ENCODE measurements at regions not wholly inside any gene's neighbourhood (a gene's known extent, or its start where the extent isn't known, plus 50 kb on each side); places are given as distances from the start of the nearest gene placed in this dataset.

DNA sequence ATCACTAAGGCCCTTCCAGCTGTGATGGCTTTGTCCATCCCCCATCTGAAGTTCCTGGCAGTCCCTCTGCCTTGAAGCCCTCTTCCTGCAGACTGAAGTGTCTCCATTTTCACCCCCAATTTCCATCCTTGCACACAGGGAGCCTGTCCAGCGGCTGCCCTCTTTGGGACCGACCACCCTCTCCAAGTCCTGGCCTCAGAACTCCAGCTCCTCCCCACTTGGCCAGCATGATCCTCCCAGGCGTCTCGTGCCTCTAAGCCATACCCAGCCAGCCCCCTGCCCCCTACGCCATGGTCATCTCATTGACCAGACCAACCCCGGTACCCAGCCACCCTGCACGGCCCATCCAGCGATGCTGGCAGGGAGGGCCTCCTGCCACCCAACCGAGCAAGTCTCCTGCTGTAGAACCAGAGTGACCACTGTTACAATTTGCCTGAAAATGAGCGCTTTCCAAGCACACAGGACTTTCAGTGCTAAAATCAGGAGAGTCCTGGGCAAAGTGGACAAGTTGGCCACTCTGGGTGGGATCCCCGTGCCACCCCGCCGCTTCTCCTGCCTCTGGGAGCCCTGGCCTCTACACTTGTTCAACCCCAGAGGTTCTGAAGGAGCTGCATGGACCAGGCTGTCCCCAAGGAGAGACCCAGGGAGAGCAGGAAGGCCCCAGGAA is 362.0 kb downstream of the SEC14L1 start:
- TF ChIP-seq, protein P1, sequence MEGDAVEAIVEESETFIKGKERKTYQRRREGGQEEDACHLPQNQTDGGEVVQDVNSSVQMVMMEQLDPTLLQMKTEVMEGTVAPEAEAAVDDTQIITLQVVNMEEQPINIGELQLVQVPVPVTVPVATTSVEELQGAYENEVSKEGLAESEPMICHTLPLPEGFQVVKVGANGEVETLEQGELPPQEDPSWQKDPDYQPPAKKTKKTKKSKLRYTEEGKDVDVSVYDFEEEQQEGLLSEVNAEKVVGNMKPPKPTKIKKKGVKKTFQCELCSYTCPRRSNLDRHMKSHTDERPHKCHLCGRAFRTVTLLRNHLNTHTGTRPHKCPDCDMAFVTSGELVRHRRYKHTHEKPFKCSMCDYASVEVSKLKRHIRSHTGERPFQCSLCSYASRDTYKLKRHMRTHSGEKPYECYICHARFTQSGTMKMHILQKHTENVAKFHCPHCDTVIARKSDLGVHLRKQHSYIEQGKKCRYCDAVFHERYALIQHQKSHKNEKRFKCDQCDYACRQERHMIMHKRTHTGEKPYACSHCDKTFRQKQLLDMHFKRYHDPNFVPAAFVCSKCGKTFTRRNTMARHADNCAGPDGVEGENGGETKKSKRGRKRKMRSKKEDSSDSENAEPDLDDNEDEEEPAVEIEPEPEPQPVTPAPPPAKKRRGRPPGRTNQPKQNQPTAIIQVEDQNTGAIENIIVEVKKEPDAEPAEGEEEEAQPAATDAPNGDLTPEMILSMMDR (IDR thresholded peaks at IDR 0.05) = no peak
- no peak for TF ChIP-seq ZFX (IDR thresholded peaks at IDR 0.05; ENCODE audit: borderline replicate concordance)

Measured in 22Rv1 (cell line).